ENCODE measurements at regions not wholly inside any gene's neighbourhood (a gene's known extent, or its start where the extent isn't known, plus 50 kb on each side); places are given as distances from the start of the nearest gene placed in this dataset.

GRCh38 chr18:74023220-74023619, 124.4 kb downstream of the FBXO15 start:
- no peak for TF ChIP-seq JUND (IDR thresholded peaks at IDR 0.05; ENCODE audit: low read depth)
- DNase-seq (ENCODE audit: low read depth in 1 of 2, low spot score in 1 of 2), result no peak
- in situ Hi-C loops (cut with HindIII; ENCODE audit: low pct_unique_long_range_greater_than_20kb, low sequenced_read_pairs), result no loop called here

DNA sequence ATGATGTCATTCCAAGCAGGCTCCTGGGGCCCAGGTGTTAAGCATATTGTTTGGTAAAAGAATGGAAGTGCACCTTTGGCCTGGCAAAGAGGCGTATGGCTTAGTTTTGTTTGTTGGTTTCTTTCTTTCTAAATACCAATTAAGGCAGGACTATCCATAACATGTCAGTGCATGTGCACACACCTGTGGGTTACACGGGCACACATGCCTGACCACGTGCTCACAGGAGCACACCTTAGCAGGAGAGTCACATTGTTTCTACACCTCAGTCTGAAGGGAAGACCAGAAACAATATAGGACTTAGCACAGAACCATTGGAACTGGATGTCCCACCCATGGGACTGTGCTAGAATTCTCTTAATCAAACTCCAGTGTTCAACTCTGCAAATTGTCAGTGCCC, 127.8 kb downstream of the FBXO15 start:
- no peak for TF ChIP-seq JUND (IDR thresholded peaks at IDR 0.05; ENCODE audit: low read depth)
- in situ Hi-C loops (cut with HindIII; ENCODE audit: low pct_unique_long_range_greater_than_20kb, low sequenced_read_pairs), result no loop called here
- no peak for DNase-seq (ENCODE audit: low read depth in 1 of 2, low spot score in 1 of 2)

GRCh38 chr18:74013955-74014354, 133.7 kb downstream of the FBXO15 start:
- no peak for DNase-seq (ENCODE audit: low read depth in 1 of 2, low spot score in 1 of 2)
- in situ Hi-C loops (cut with HindIII; ENCODE audit: low pct_unique_long_range_greater_than_20kb, low sequenced_read_pairs), result no loop called here
- TF ChIP-seq JUND (IDR thresholded peaks at IDR 0.05; ENCODE audit: low read depth), result no peak

- in situ Hi-C loops (cut with HindIII; ENCODE audit: low pct_unique_long_range_greater_than_20kb, low sequenced_read_pairs), result no loop called here
- no peak for DNase-seq (ENCODE audit: low read depth in 1 of 2, low spot score in 1 of 2)
- no peak for TF ChIP-seq JUND (IDR thresholded peaks at IDR 0.05; ENCODE audit: low read depth)
Measured at GRCh38 chr18:74012954-74013630, 134.5 kb downstream of the FBXO15 start.

DNA sequence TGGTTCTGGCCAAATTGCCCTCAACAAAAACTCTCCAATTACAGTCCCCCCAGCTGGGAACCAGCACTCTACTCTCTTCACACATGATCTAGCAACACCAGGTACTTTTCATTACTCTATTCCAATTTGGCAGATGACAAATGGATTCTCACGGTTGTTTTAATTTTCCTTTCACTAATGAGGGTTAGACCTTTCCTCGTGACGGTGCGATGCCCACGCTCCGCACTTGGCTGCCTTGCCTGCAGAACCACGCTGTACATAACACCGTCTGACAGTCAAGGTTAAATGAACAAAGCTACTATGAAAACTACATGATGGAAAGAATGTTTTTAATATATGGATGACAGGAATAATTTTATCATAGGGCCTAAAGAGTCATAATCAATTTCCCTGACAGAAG, 141.5 kb downstream of the FBXO15 start:
- DNase-seq (ENCODE audit: low read depth in 1 of 2, low spot score in 1 of 2), result no peak
- in situ Hi-C loops (cut with HindIII; ENCODE audit: low pct_unique_long_range_greater_than_20kb, low sequenced_read_pairs), result no loop called here
- TF ChIP-seq JUND (IDR thresholded peaks at IDR 0.05; ENCODE audit: low read depth), result no peak

DNA sequence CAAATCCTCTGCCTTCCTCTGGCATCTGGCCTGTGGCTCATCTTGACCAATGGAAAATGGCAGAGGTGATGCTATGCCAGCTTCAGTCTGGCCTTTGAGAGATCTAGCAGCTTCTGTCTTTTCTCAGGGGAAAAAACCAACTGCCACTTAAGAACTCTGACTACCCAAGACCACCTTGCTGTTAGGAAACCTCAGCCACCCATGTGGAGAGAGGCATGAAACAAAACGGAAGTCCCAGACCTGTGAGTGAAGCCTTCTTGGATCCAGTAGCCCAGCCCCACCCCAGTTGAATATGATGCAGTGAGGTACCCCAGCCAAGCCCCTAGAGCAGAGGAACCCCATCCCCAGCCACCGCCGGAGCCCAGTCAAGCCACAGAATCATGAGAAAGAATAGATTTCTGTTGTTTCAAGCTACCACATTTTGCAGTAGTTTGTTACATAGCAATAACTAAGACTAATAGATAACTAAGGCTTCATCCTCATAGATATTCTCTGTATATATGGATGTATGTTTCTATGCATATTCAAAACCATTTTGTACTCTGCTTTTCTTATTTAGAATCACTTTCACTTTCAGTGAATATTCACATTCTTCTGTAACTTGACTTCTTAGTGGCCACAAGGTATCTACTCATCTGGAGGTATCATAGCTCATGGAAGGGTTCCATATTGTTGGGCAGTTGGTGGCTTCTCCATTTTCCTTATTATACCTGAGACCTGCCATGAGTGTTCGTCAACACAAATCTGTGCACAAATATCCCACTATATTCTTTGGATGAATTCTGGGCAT, 142.1 kb downstream of the FBXO15 start:
- DNase-seq (ENCODE audit: low read depth in 1 of 2, low spot score in 1 of 2), result no peak
- in situ Hi-C loops (cut with HindIII; ENCODE audit: low pct_unique_long_range_greater_than_20kb, low sequenced_read_pairs), result no loop called here
- no peak for TF ChIP-seq JUND (IDR thresholded peaks at IDR 0.05; ENCODE audit: low read depth)

DNA sequence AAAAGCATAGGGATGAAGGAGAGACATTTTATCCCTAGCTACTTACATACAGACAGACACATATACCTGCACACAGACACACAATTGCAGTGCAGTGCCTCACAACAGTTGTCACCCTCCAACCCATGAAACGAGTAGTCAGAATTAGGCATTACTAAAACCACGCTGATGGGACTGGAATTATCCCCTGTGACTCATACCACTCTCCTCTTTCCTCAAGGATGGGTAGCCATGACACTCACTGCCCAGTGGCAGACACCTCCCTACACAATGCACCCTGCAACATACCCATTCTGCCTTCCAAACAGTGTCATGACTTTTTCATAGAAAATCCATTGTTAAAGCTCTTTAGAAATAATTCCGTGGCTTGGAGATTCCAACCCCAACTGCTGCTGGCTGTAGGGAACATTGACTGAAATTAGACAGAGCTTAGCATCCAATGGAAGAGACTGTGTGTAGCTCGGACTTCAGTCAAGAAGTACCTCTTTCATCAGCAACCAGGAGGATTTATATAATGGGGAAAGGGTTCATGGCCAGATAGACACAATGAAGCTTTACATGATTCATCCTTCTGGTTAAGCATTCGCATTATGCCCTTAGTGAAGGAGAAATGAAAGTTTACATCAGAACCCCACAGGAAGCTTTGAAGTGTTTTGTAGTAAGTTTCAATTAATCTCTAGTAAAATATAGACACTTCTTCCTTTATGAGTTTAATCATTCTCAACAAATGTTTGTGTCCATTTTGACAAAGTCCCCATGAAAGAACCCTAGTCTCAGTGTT, 155.2 kb downstream of the FBXO15 start:
- no peak for DNase-seq (ENCODE audit: low read depth in 1 of 2, low spot score in 1 of 2)
- in situ Hi-C loops (cut with HindIII; ENCODE audit: low pct_unique_long_range_greater_than_20kb, low sequenced_read_pairs), result no loop called here
- no peak for TF ChIP-seq JUND (IDR thresholded peaks at IDR 0.05; ENCODE audit: low read depth)

- in situ Hi-C loops (cut with HindIII; ENCODE audit: low pct_unique_long_range_greater_than_20kb, low sequenced_read_pairs), result no loop called here
- DNase-seq (ENCODE audit: low read depth in 1 of 2, low spot score in 1 of 2), result no peak
- no peak for TF ChIP-seq JUND (IDR thresholded peaks at IDR 0.05; ENCODE audit: low read depth)
Measured at GRCh38 chr18:73991570-73991969, 156.1 kb downstream of the FBXO15 start.

DNA sequence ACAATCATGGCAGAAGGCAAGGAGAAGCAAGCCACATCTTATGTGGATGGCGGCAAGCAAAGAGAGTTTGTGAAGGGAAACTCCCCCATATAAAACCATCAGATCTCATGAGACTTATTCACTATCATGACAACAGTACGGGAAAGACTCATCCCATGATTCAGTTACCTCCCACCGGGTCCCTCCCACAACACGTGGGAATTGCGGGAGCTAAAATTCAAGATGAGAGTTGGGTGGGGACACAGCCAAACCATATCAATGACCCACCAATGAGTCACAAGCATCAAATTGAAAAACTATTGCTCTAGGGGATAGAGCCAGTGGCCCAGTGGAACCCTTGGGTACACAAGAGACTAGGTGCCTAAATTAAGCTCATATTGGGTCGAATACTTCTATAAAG, 157.4 kb downstream of the FBXO15 start:
- in situ Hi-C loops (cut with HindIII; ENCODE audit: low pct_unique_long_range_greater_than_20kb, low sequenced_read_pairs), result no loop called here

DNA sequence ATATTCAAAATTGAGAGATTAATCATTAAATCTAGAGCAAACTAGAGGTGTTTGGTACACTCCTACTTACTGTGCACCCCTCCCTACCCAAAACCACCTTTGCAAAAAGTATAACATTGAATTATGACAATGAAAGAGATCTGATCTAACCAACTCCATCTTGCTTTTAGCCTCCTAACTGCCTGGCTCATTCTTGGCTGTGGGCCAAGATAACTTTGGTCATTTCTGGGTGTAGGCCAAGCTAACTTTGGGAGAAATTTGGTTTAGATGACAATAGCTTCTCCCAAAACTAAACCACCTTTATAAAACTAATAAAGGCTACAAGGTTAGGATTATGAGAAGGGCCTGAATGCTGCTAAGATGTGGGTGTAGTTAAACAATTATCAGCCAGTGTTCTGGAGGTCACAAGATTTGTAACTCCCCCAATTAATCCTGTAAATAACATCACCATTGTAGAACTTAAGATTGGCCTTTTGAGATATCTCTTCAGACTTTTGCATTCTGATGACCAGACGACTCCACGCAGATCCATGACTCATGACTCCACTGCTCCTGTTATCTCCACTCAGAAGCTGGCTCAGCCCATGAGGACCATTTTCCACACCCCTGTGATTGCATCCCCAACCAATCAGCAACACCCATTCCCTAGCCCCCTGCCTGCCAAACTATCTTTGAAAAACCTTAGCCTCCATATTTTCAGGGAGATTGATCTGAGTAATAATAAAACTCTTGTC, 160.2 kb downstream of the FBXO15 start:
- TF ChIP-seq JUND (IDR thresholded peaks at IDR 0.05; ENCODE audit: low read depth), result no peak
- in situ Hi-C loops (cut with HindIII; ENCODE audit: low pct_unique_long_range_greater_than_20kb, low sequenced_read_pairs), result no loop called here
- DNase-seq (ENCODE audit: low read depth in 1 of 2, low spot score in 1 of 2), result no peak

More for the DNA sequence above, 157.4 kb downstream of the FBXO15 start:
- no peak for DNase-seq (ENCODE audit: low read depth in 1 of 2, low spot score in 1 of 2)
- TF ChIP-seq JUND (IDR thresholded peaks at IDR 0.05; ENCODE audit: low read depth), result no peak

- in situ Hi-C loops (cut with HindIII; ENCODE audit: low pct_unique_long_range_greater_than_20kb, low sequenced_read_pairs), result no loop called here
Measured at GRCh38 chr18:73986711-73987110, 160.9 kb downstream of the FBXO15 start.

DNA sequence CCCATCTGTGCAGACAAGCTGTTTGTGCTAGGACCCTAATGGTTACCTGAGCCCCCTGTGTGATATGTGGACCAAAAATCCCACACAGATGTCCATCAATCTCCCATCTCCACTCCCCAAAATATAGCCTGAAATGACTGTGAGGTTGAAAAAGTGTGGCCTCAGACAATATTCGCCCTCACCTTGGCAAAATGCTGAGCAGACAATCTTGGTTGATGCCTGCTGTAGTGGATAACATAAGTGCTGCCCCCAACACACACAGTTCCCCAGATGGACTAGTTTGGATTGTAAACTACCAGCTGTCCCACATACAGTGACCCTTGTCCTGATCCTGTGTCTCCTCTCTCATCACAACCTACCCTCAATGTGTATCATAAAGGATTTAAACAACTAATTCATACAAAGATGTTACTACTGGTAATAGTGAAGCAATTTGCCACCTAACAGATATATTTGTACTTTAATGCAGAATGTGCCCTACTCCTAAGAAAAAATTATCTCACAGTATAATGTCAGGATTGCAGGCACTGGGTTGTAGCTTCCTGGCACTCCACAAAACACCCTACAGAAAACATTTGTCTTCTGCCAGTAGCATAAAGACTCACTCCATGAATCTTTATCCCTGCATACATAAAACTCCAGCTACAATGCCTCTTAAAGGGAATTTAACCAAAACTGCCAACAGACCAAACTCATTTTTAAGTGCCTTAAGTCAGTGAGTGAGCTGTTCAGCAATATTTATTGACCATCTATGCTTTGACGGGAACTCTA, 161.6 kb downstream of the FBXO15 start:
- no peak for DNase-seq (ENCODE audit: low read depth in 1 of 2, low spot score in 1 of 2)
- in situ Hi-C loops (cut with HindIII; ENCODE audit: low pct_unique_long_range_greater_than_20kb, low sequenced_read_pairs), result no loop called here
- TF ChIP-seq JUND (IDR thresholded peaks at IDR 0.05; ENCODE audit: low read depth), result no peak

More at GRCh38 chr18:73986711-73987110, 160.9 kb downstream of the FBXO15 start:
- no peak for TF ChIP-seq JUND (IDR thresholded peaks at IDR 0.05; ENCODE audit: low read depth)
- DNase-seq (ENCODE audit: low read depth in 1 of 2, low spot score in 1 of 2), result no peak

Measured in T47D (cell line).